Pancreas (tissue), 10 donors: ENCODE measurements at regions not wholly inside any gene's neighbourhood (a gene's known extent, or its start where the extent isn't known, plus 50 kb on each side); places are given as distances from the start of the nearest gene placed in this dataset.

ENCODE experiments used
- ATAC-seq, 4 donors: fragments of 200-7000 bp; cut with Tn5 transposase; one replicate each; pipeline versions ENCODE4 v1.8.0 to v1.9.1; 2020; ENCODE audit warnings: mild to moderate bottlenecking in 4 of 4, moderate library complexity in 4 of 4
- DNase-seq, 6 donors: peaks; one replicate each; pipeline ENCODE4 v3.0.0-alpha.2; 2020
- FAIRE-seq: peaks from 2 replicates; lab custom pipeline; 2012; peaks lifted over from hg19 to GRCh38; lab: Jason Lieb, UNC
- H3K27ac ChIP-seq, 4 donors: fragments of 200-600 bp; sonication (generic); 1 replicate in 3 of 4; 2 replicates in 1 of 4; pipeline versions ENCODE4 v1.5.0 to v1.8.0; 2020
- H3K27me3 ChIP-seq, 4 donors: fragments of 200-600 bp; one replicate each; pipeline ENCODE4 v1.8.0; 2021
- H3K36me3 ChIP-seq, 3 donors: fragments of 200-600 bp; sonication (generic) in 1 of 3; one replicate each; pipeline versions ENCODE4 v1.5.0 to v1.8.0; 2020 to 2021
- H3K4me1 ChIP-seq, 3 donors: fragments of 200-600 bp; one replicate each; pipeline ENCODE4 v1.8.0; 2021
- H3K4me3 ChIP-seq, 4 donors: fragments of 200-600 bp; sonication (generic) in 2 of 4; one replicate each; pipeline versions ENCODE4 v1.5.0 to v1.8.0; 2020 to 2021
- H3K9me3 ChIP-seq, 4 donors: fragments of 200-600 bp; one replicate each; pipeline ENCODE4 v1.8.0; 2021
- CTCF ChIP-seq, 4 donors: fragments of 200-600 bp; sonication (generic) in 3 of 4; IDR thresholded peaks; one replicate each; pipeline versions ENCODE4 v1.5.0 to v1.8.0; 2021; ENCODE audit warnings: antibody characterized with exemption in 4 of 4
- WGBS, 2 donors: extraction: QIAGEN DNeasy Blood & Tissue Kit; methylation state at CpG; one replicate each; pipeline ENCODE4 v1.1.7; 2013; 5-methylcytosine and 5-hydroxymethylcytosine counted together
- intact Hi-C, 3 donors: fragments of 100-400 bp; cut with DNase I; formaldehyde crosslinking; loops; one replicate each; pipeline versions ENCODE4 v1.11.1 to v1.14.2; 2022
- donor health status: healthy with polysubstance abuse.
- donor health status: DM: no; HTN: no; CAD: no; lungs with moderate emphysema.
- donor health status: DM: no; HTN: no; CAD: no.
- donor health status: control.
- donor health status: control.
- donor health status: Bipolar disorder and iron deficiency.
- donor health status: DM: yes; HTN: yes; CAD: no.
- donor health status: DM: no; HTN: no; CAD: no.
- donor health status: DM: no; HTN: no; CAD: no.
- donor health status: DM: yes; HTN: yes; CAD: no.

GRCh38 chr10:131645756-131646155 lies 255.1 kb upstream of the PPP2R2D start:
- TF ChIP-seq CTCF (IDR thresholded peaks at IDR 0.05) = no peak
- FAIRE-seq (no peak), ATAC-seq (no peak), DNase-seq (no peak)
- 71 to 85% methylated on average over 10 of the region's 10 CpGs for WGBS, 2 donors
- intact Hi-C loops = no loop called here
- H3K4me3 ChIP-seq = no peak overlapping the region
- no peaks in the 10 kb centered on the region for H3K9me3 ChIP-seq
- H3K4me1 ChIP-seq = no peaks in the 10 kb centered on the region
- no peaks in the 10 kb centered on the region for H3K27me3 ChIP-seq
- no peak overlapping the region for H3K27ac ChIP-seq
- H3K36me3 ChIP-seq = no peaks in the 10 kb centered on the region

GRCh38 chr10:131646551-131647525 lies 254.0 kb upstream of the PPP2R2D start:
- no peak for TF ChIP-seq CTCF (IDR thresholded peaks at IDR 0.05)
- Histone ChIP-seq H3K4me1 (no peaks in the 10 kb centered on the region), H3K9me3 (no peaks in the 10 kb centered on the region), H3K27me3 (no peaks in the 10 kb centered on the region), H3K36me3 (no peaks in the 10 kb centered on the region), H3K27ac (no peak overlapping the region), H3K4me3 (no peak overlapping the region)
- intact Hi-C loops = no loop called here
- peak in 1 of 4 donors; percentile 49 for ATAC-seq
- no peak for FAIRE-seq
- DNase-seq = no peak
- 56 to 70% methylated on average over 30 of the region's 30 CpGs for WGBS, 2 donors

- WGBS, 2 donors = 83 to 89% methylated on average over 11 of the region's 11 CpGs
- no peaks in the 10 kb centered on the region for H3K4me1 ChIP-seq
- H3K4me3 ChIP-seq = no peak overlapping the region
- no peaks in the 10 kb centered on the region for H3K9me3 ChIP-seq
- ATAC-seq (no peak), FAIRE-seq (no peak), DNase-seq (no peak)
- H3K36me3 ChIP-seq = no peaks in the 10 kb centered on the region
- intact Hi-C loops = no loop called here
- no peak overlapping the region for H3K27ac ChIP-seq
- H3K27me3 ChIP-seq = no peaks in the 10 kb centered on the region
- TF ChIP-seq CTCF (IDR thresholded peaks at IDR 0.05) = no peak
These were observed 253.0 kb upstream of the PPP2R2D start for GRCh38 chr10:131647789-131648188.

GRCh38 chr10:131648386-131649020 lies 252.3 kb upstream of the PPP2R2D start:
- FAIRE-seq = no peak
- 54 to 57% methylated on average over 8 of the region's 8 CpGs for WGBS, 2 donors

More at GRCh38 chr10:131648386-131649020, 252.3 kb upstream of the PPP2R2D start:
- Histone ChIP-seq H3K27me3 (no peaks in the 10 kb centered on the region), H3K4me3 (no peak overlapping the region), H3K9me3 (no peaks in the 10 kb centered on the region), H3K4me1 (no peaks in the 10 kb centered on the region), H3K36me3 (no peaks in the 10 kb centered on the region), H3K27ac (no peak overlapping the region)
- ATAC-seq (no peak), DNase-seq (no peak)
- no peak for TF ChIP-seq CTCF (IDR thresholded peaks at IDR 0.05)
- intact Hi-C loops = no loop called here
